ENCODE measurements at regions not wholly inside any gene's neighbourhood (a gene's known extent, or its start where the extent isn't known, plus 50 kb on each side); places are given as distances from the start of the nearest gene placed in this dataset.
"Not testable (repeated sequence)": the region's sequence is repeated elsewhere in the genome, so short reads cannot be mapped to it uniquely, and the experiment has no call there.

DNA sequence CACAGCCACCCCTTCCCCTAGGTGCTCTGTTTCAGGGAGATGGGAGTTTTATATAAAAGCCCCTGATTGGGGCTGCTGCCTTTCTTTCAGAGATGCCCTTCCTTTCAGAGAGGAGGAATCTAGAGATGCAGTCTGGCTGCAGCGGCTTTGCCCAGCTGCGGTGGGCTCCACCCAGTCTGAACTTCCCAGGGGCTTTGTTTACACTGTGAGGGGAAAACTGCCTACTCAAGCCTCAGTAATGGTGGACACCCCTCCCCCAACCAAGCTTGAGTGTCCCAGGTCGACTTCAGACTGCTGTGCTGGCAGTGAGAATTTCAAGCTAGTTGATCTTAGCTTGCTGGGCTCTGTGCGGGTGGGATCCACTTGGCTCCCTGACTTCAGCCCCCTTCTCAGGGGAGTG is 148.4 kb upstream of the CXCR4 start:
- DNase-seq: not testable (repeated sequence)

- no peak for DNase-seq
Observed at GRCh38 chr2:136259551-136259950, 141.6 kb upstream of the CXCR4 start.

DNA sequence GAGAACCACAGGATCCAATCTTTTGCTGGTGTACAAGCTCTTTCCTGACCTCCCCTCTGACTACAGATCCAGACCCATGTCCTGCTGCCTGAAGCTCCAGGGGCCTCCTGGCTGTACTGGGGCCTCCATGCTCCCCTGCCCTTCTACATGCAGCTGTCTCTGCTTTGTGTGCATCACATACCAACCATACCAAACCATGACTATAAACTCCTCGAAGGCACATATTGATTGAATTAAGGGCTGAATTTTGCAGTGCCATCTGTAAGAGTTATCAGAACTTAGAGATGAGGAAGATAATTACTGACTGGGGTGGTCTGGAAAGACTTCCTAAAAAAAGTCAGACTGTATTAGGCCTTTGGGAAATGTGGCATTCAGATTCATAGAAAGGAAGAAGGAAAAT is 139.9 kb upstream of the CXCR4 start:
- DNase-seq: no peak

GRCh38 chr2:136255648-136256461 is 137.9 kb upstream of the CXCR4 start:
- DNase-seq: peak; percentile 56

GRCh38 chr2:136255127-136255526 is 137.2 kb upstream of the CXCR4 start:
- no peak for DNase-seq

DNA sequence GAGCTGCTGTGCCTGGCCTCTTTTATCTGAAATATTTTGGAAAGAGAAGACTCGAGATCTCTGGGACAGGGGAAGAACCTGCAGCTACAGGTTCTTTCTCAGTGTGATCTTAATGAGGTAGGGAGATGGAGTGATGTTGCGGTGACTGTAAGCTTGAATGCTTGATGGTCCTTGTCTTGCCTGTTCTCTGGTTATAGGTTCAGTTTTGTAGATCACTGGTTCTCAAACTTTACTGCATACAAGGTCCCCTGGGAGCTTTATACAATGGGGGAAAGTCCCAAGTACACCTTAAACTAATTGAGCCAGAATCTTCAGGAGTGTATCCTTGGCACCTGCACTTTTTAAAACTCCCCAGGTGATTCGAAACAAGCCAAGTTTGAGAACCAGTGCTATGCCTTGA is 136.7 kb upstream of the CXCR4 start:
- DNase-seq: no peak

DNA sequence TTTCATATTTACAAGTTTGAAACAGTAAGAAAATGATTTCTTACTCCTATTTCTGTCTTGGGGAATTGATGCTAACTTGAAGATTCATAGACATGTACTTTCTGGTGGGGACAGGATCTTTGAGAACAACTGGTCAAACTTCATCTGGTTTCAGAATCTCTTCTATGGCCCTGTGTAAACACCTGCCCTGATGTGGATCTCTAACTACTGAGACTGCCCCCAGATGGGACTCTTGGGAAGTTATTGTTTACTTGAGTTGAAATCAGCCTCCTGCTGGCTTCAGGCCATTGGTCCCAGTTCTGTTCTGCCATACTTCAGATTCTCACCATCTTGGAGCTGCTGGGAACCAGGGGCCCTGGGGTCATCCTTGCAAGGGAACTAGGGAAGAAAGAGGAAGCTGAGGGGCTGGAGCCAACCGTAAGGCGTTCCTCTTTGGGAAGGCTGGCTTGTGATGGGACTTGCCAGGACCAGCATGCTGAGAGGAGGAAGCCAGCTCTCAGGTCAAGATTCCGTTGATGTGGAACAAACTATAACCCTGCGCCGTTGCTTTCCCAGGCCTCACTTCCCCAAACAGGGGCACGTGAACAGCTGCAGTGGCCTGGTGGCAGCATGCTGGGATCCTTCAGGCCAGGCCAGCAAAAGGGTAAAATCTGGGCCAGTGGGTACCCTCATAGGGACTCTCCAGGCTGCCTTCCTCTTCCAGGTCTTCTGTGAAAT is 135.5 kb upstream of the CXCR4 start:
- DNase-seq: no peak

GRCh38 chr2:136251885-136252585 is 134.1 kb upstream of the CXCR4 start:
- DNase-seq: no peak

- no peak for DNase-seq
Observed at GRCh38 chr2:136251197-136251884, 133.4 kb upstream of the CXCR4 start.

GRCh38 chr2:136250131-136250530 is 132.2 kb upstream of the CXCR4 start:
- DNase-seq: no peak

DNA sequence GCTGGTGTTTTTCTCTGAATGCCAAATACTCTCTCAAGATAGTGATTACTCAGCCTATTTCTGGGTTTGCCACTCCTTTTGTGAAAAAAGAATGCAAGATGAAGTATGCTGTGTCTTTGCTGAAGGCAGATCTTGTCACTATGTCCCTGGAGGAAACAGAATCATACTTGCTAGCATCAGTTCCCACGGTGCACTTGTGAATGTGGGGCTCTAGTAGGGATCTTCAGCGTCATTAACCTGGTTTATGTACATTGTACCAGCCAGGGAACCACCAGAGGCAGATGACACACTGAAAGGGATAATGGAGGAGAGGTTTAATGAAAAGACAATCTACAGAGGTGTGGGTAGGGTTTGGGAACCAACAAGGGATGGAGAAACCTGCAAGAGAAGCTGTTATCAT is 131.0 kb upstream of the CXCR4 start:
- no peak for DNase-seq

DNA sequence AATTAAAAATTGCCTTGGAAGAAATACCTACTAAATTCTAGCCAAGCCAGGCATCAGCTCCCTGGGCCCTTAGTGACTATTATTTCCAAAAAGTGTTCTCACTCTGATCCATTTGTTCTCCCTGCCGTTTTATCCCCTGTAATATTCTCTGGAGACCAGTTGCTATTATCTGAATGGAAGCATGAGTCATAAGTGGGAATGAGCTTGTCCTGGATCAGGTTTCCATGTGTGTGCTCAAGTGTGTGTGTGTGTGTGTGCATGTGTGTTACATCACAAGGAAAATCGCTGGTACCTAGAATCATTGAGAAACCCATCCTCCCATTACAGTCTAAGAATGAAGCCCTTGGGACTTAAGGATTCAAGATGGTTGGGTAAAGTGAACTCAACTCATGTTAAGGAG is 130.3 kb upstream of the CXCR4 start:
- DNase-seq: no peak

DNA sequence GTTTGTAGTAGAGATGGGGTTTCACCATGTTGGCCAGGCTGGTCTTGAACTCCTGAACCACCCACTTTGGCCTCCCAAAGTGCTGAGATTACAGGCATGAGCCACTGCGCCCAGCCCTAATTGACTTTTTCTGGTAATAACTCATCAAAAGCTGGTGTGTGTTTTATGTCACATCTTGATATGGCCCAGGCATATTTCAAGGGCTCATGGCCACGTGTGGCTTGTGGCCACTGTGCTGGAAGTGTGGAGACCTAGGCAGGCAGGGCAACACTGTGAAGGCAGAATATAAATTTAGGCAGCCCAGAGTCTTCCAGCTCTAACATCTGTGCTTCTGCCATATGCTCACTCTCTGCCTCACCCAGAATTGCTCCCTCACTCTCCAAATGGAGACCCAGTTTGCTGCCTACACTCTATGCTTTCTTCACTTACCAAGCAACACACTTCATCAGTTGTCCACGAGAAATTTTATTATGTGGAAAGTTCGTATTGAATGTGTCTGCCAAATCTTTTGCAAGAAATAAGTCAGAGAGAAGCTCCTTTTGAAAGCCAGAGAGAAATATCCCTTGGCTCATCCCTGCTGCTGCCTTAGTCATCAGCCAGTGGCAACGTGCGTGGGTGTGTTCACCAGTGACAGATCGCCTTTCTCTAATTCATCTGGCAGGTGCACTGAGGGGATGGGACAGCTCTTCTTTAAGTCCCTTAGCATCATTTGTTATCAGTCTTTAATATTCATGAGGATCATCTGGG is 129.4 kb upstream of the CXCR4 start:
- no peak for DNase-seq

- DNase-seq: no peak
Observed at GRCh38 chr2:136246086-136246669, 128.2 kb upstream of the CXCR4 start.

DNA sequence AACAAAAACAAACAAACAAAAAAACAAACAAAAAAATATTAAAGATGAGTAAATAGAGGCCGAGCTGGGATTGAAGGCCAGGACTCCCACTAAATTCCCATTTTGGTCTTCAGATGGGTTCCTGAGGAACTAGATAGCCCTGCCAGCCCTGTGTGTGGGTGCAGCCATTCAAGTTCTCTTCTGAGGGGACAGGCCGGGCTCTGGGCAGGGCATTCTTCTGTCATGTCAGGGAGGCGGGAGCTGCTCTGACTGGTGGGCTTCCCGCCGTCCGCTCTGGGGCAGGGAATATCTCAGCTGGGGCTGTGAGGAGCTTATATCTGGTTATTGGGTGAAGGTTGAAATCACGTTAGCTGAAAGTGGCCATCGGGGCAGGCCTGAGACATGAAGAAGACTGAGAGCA is 127.3 kb upstream of the CXCR4 start:
- no peak for DNase-seq

- DNase-seq: no peak
Observed at GRCh38 chr2:136244536-136244885, 126.6 kb upstream of the CXCR4 start.

GRCh38 chr2:136243638-136244535 is 125.9 kb upstream of the CXCR4 start:
- DNase-seq: no peak

GRCh38 chr2:136242687-136243277 is 124.8 kb upstream of the CXCR4 start:
- peak; percentile 71 for DNase-seq

DNA sequence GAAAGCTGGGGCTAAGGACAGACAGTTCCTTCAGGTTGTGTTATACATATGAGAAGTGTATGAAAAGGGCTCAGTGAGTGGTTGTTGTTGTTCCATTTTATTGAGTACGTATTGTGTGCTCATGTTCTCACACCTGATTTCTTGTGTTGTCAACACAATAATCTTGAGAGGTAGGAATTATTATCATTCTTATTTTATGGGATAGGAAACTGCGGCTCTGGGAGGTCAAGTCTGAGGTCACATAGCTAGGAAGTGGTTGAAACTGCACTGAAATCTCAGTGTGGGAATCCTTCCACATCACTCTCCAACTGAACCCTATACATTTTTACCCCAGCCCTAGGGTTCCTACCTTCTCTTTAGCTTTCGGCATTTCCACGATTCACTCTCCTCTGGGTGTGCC is 124.2 kb upstream of the CXCR4 start:
- no peak for DNase-seq

DNA sequence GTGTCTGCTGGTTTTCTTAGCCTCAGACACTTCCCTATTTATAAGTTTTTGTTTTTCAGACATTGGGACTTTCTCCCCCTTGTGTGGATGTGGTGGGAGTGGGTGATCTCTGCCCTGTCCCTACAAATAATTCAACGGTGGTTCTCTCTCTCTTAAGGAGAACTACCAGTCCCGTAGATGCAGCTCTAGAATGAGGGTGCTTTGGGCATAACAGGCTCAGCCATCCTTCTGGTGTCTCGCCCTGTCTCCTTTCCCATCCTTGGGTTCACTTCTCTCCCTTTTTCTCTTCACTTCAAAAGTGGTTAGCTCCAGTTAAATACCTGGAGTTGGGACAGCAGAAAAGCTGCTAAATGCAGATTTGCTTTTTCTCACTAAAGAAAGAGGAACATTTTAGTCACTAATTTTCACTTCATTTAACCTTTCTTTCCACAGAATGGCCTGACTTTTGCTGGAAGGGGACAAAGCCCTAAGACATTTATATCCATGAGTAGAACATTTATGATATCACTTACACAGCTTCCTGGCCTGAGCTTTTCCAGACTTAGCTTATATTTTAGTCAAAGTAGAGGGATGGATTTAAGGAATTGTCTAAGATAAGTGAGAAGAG is 121.2 kb upstream of the CXCR4 start:
- peak; percentile 42 for DNase-seq
